GM19238 (cell line): ENCODE measurements at regions not wholly inside any gene's neighbourhood (a gene's known extent, or its start where the extent isn't known, plus 50 kb on each side); places are given as distances from the start of the nearest gene placed in this dataset.
"Not testable (repeated sequence)": the region's sequence is repeated elsewhere in the genome, so short reads cannot be mapped to it uniquely, and the experiment has no call there.

ENCODE experiments used
- DNase-seq: peaks from one replicate; pipeline ENCODE4 v3.0.0; 2011; ENCODE audit warnings: low spot score; ENCODE audit not compliant: insufficient read length

DNA sequence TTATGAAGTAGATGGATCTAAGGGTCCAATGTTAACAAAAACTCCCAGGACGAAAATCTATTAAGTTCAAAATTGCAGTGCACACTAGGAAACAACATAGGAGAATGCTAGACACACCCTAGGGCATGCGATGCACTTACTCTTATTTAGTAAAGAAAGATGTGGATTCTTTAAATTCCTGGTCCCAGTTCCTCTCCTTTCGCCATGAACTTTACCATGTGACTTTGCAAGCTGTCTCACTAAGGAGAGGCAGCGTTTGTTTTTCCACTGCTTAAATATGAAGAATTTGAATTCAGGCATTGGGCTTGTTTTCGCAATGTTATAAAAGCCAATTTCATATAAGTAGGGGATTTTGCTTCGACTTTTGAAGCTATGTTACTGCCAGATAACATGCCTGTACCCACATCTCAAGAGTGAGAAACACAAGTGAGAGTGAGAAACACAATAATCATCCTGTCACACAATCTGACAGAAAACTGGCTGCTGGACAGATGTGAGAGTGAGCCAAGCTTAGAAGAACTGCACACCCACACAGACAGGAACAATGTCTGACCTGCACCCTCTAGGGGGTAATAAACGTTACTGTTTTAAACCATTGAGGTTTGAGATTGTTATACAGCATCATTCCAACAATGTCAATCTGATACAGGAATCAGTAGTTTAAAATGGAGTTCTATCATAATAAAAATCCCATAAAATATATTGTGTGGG, 1308.4 kb downstream of the SLITRK5 start:
- no peak for DNase-seq

DNA sequence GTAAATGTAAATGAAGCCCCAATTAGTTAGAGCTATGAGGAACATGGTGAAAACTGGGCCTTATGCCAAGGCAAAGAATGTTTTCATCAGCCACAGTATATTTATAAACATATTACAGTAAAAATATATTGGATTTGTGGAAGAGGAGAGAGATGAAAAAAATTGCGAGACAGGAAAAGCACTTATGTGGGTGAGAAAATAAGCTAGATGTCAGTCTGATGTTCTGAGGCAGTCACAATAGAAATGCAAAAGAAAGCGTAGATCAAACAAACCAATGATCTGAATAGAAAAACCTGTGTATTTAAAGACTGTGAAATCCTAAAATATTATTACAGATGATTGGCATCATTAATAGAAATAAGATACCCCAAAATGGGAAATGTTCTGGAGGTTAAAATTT, 1332.5 kb downstream of the SLITRK5 start:
- DNase-seq = no peak

GRCh38 chr13:89011615-89012014, 1340.4 kb downstream of the SLITRK5 start:
- DNase-seq = no peak

- no peak for DNase-seq
Observed at GRCh38 chr13:89027694-89028306, 1356.6 kb downstream of the SLITRK5 start.

GRCh38 chr13:89029062-89029461, 1357.9 kb downstream of the SLITRK5 start:
- DNase-seq = no peak

DNA sequence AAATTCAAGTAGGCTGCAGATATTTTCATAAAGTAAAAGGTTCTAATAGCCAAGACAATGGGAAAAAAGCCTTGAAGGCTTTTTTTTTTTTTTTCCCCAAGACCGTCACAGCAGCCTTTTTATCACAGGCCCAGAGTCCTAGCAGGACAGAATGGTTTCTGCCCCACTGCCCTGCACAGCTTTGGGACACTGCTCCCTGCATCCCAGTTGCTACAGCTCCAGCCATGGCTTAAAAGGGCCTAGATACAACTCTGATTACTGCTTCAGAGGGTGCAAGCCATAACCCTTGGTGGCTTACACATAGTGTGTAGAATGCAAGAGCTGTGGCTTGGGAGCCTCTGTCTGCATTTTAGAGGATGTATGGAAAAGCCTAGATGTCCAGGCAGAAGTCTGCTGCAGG, 1362.8 kb downstream of the SLITRK5 start:
- no peak for DNase-seq

- DNase-seq = no peak
Observed at GRCh38 chr13:89052699-89053098, 1381.5 kb downstream of the SLITRK5 start.

DNA sequence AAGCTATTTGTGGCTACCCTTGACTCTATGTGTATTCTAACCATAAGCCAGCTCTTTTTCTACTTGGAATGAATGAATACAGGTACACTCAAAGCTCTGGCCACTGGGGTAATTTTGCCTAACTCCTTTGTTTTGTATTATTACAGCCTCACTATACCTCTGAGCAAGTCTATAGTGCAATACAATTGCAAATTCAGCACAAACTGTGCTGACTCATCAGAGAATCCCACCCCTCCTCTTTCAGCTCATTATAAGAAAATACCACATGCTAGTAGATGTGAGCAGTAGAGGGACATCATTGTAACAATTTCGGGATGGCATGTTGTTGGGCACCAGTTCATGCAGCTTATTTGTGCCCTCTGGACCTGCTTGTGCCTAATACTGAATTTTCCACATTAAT, 1382.2 kb downstream of the SLITRK5 start:
- DNase-seq = no peak

GRCh38 chr13:89057274-89057673, 1386.1 kb downstream of the SLITRK5 start:
- no peak for DNase-seq

GRCh38 chr13:89057862-89058261, 1386.7 kb downstream of the SLITRK5 start:
- DNase-seq = no peak

DNA sequence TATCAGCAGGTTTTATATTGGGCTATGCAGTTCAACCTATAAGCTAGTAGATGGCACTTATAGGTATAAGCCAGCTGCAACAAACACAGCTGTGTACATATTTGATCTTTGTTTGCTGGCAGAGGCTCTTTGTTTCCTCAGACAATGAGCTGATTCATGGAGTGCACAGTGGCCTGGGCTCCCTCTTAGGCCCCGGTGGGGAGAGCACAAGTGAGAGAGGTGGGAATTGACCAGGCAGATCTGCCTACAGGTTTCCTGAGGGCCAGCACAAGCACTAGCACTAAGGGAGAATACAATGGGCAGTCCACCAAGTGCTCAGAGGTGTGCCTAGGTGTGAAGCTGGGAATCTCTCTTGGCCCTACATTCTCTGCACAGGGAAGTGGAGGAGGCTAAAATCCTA, 1390.7 kb downstream of the SLITRK5 start:
- no peak for DNase-seq

DNA sequence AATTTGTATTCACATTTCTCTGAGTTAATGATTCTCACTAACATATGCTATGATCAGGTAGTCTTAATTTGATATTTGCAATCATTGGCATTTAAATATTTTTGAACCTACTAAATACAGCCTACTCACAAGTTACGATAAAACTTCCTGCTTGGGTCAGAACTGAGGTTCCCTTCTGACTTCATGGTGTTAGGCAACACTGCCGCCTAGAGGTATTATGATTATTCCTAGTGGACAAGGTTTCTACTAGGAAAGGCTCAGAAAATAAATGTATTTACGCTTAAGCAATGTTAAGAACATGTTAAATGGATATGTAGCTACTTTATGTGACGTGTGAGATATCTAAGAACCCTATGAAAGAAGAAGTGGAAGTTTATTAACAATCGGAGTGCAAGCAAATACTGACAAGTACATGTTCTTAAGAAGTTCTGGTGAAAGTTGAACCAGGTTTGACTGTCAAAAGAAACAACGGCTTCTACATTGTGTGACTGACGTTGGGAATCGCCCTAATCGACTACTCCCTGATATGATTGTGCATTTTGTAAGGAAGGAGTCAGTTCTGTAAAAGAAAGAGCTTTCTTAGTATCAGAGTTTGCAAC, 1395.8 kb downstream of the SLITRK5 start:
- DNase-seq = no peak

DNA sequence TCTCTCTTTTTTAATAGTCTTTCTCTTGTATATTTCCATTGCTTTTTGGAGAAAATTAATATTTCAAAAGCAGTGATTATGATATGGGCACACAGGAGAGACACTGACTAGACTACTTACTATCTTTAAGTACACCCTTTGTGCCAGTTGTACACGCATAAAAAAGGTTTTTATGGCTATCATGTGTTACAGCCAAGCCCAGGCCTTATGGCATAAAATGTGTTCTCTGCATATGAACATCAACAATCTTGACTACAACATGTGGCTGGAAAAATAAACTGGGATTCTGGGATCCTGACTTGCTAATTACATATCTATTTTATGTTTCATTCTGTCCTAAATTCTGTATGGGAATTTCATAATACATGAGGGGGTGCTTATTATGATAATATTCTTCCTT, 1401.8 kb downstream of the SLITRK5 start:
- DNase-seq = no peak

DNA sequence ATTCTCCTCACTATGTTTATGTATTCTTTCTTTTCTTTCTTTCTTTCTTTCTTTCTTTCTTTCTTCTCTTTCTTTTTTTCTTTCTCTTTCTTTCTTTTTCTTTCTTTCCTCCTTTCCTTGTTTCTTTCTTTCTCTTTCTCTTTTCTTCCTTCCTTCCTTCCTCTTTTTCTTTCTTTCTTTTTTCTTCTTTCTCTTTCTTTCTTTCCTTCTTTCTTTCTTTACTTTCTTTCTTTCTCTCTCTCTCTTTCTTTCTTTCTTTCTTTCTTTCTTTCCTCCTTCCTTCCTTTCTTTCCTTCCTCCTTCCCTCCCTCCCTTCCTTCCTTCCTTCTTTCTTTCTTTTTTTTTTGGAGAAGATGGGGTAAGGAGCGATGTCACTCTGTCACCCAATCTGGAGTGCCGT, 1405.5 kb downstream of the SLITRK5 start:
- no peak for DNase-seq

DNA sequence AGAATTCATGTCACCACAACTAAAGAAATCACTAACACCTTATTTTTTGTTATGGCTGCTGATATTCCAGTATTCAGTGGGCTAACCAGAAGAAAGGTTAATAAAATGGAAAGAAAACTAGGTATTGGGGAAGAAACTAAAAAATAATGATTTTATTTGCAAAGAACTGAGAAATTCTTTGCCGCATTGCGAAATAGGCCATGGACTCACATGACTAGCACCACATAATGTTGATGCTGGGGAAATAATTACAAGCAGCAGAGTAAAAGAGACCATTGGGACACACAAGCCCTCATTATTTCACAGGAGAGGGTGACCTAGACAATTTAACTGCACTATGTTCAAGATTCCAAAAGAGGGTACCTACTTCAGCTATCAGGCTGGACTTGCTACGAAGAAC, 1411.5 kb downstream of the SLITRK5 start:
- no peak for DNase-seq

DNA sequence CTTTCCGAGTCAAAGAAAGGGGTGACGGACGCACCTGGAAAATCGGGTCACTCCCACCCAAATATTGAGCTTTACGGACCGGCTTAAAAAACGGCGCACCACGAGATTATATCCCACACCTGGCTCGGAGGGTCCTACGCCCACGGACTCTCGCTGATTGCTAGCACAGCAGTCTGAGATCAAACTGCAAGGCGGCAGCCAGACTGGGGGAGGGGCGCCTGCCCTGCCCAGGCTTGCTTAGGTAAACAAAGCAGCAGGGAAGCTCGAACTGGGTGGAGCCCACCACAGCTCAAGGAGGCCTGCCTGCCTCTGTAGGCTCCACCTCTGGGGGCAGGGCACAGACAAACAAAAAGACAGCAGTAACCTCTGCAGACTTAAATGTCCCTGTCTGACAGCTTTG, 1416.9 kb downstream of the SLITRK5 start:
- DNase-seq = not testable (repeated sequence)

DNA sequence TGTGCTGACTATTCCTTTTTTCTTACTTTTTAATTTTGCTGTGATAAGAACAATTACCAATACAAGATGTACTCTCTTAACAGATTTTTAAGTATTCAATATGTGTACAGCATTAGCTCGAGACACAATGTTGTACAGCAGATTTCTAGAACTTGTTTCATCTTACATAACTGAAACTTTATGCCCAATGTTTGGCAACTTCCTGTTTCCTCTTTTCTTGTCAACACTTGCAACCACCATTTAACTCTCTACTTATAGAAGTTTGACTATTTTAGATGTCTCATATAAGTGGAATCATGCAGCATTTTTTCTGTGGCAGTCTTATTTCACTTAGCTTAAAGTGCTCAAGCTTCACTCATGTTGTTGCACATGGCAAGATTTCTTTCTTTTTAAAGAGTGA, 1426.8 kb downstream of the SLITRK5 start:
- no peak for DNase-seq

DNA sequence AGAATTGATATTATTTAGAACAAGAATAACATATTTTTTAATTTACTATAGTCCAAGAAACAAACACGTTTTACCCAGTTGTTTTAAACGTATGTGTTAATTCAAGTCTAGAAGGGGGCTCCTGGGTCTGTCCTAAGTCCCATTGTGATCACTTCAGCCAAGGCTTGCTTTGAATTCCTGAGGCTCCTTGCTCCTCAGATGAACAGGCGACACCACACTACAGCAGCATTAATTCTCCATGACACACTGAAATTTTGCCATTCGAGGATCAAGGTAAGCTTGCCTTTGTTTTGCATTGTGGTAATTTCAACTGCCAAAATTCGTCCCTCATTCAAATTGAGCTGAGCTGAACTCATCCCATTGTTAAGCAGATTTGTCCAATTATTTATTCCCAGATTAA, 1442.6 kb downstream of the SLITRK5 start:
- no peak for DNase-seq

GRCh38 chr13:89115307-89115706, 1444.1 kb downstream of the SLITRK5 start:
- DNase-seq = no peak

GRCh38 chr13:89136678-89137077, 1465.5 kb downstream of the SLITRK5 start:
- DNase-seq = no peak

GRCh38 chr13:89150362-89150761, 1479.2 kb downstream of the SLITRK5 start:
- no peak for DNase-seq

- no peak for DNase-seq
Observed at GRCh38 chr13:89153941-89154340, 1482.8 kb downstream of the SLITRK5 start.

GRCh38 chr13:89163096-89163495, 1491.9 kb downstream of the SLITRK5 start:
- no peak for DNase-seq
